PC-3 (cell line): ENCODE measurements at regions not wholly inside any gene's neighbourhood (a gene's known extent, or its start where the extent isn't known, plus 50 kb on each side); places are given as distances from the start of the nearest gene placed in this dataset.

ENCODE experiments used
- CTCF ChIP-seq: fragments of 300-600 bp; sonication (generic); conservative IDR thresholded peaks from 2 replicates; pipeline ENCODE4 v1.5.1; 2017; ENCODE audit warnings: antibody characterized with exemption, low read depth, mild to moderate bottlenecking, low read length
- EZH2 ChIP-seq: fragments of 300-600 bp; sonication (generic); IDR thresholded peaks from one replicate; pipeline ENCODE4 v1.6.1; 2017; ENCODE audit warnings: antibody characterized with exemption, mild to moderate bottlenecking, low read length; ENCODE audit not compliant: unreplicated experiment

- no peak for TF ChIP-seq EZH2
- no peak for TF ChIP-seq CTCF
Observed at GRCh38 chr3:20974396-20974795, 776.6 kb downstream of the ZNF385D start.
